Activated CD4-positive, alpha-beta T cell treated with anti-CD3 and anti-CD28 coated beads for 36 hours (primary cell): ENCODE measurements at regions not wholly inside any gene's neighbourhood (a gene's known extent, or its start where the extent isn't known, plus 50 kb on each side); places are given as distances from the start of the nearest gene placed in this dataset.
"Not testable (repeated sequence)": the region's sequence is repeated elsewhere in the genome, so short reads cannot be mapped to it uniquely, and the experiment has no call there.

Source experiments
- ATAC-seq: fragments of 200-7000 bp; cut with Tn5 transposase; one replicate; pipeline ENCODE4 v1.10.0; 2021; ENCODE audit warnings: mild to moderate bottlenecking, moderate library complexity
- CTCF ChIA-PET: fragments of 350-600 bp; sonication (Branson Sonifier 250); formaldehyde crosslinking; loops from one replicate; lab custom pipeline; 2021; ENCODE audit warnings: antibody characterized with exemption; lab: Charles Lee
- POLR2A ChIA-PET: fragments of 350-600 bp; sonication (Branson Sonifier 250); formaldehyde crosslinking; loops from one replicate; lab custom pipeline; 2021; ENCODE audit warnings: antibody characterized with exemption, inconsistent platforms; lab: Charles Lee
- DNase-seq: peaks from one replicate; pipeline ENCODE4 v3.0.0-alpha.2; 2020
- H3K27ac Mint-ChIP-seq: one replicate; pipeline ENCODE4 v1.8.0; 2021; ENCODE audit warnings: mixed read lengths
- H3K27me3 Mint-ChIP-seq: one replicate; pipeline ENCODE4 v1.8.0; 2021; ENCODE audit warnings: mixed read lengths
- H3K36me3 Mint-ChIP-seq: one replicate; pipeline ENCODE4 v1.8.0; 2021; ENCODE audit warnings: low read depth, mixed read lengths
- H3K4me1 Mint-ChIP-seq: one replicate; pipeline ENCODE4 v1.8.0; 2021; ENCODE audit warnings: mixed read lengths
- H3K4me3 Mint-ChIP-seq: one replicate; pipeline ENCODE4 v1.8.0; 2021; ENCODE audit warnings: mild to moderate bottlenecking, moderate library complexity, mixed read lengths
- H3K9me3 Mint-ChIP-seq: one replicate; pipeline ENCODE4 v1.8.0; 2021; ENCODE audit warnings: low read depth, mixed read lengths
- intact Hi-C, 2 experiments: fragments of 100-400 bp; cut with DNase I in 1 of 2; cut with micrococcal nuclease in 1 of 2; formaldehyde crosslinking; loops; one replicate each; pipeline versions ENCODE4 v1.14.2 to v1.15.1; 2022 to 2024; cut with DNase I, micrococcal nuclease

- POLR2A ChIA-PET, result no interaction called here
These were observed 75.7 kb upstream of the GUCY1A1 start for GRCh38 chr4:155590796-155591585.

GRCh38 chr4:155588437-155588836 lies 78.2 kb upstream of the GUCY1A1 start:
- no peak for DNase-seq
- intact Hi-C loops, result no loop called here
- CTCF ChIA-PET, result no interaction called here
- Mint-ChIP-seq H3K36me3 (no peaks in the 10 kb centered on the region), H3K27me3 (peaks cover 3% of the 10 kb centered on the region), H3K4me3 (no peak overlapping the region), H3K4me1 (peaks cover 4% of the 10 kb centered on the region), H3K27ac (no peak overlapping the region), H3K9me3 (no peaks in the 10 kb centered on the region)
- no peak for ATAC-seq
- POLR2A ChIA-PET, result no interaction called here

More at GRCh38 chr4:155590796-155591585, 75.7 kb upstream of the GUCY1A1 start:
- no peak overlapping the region for H3K27ac Mint-ChIP-seq
- no peaks in the 10 kb centered on the region for H3K9me3 Mint-ChIP-seq
- no peaks in the 10 kb centered on the region for H3K36me3 Mint-ChIP-seq
- intact Hi-C loops, result no loop called here
- DNase-seq (no peak), ATAC-seq (no peak)
- no peaks in the 10 kb centered on the region for H3K4me1 Mint-ChIP-seq
- CTCF ChIA-PET, result no interaction called here
- no peak overlapping the region for H3K4me3 Mint-ChIP-seq
- H3K27me3 Mint-ChIP-seq, result peaks cover 3% of the 10 kb centered on the region

- Mint-ChIP-seq H3K9me3 (no peaks in the 10 kb centered on the region), H3K4me1 (peaks cover 11% of the 10 kb centered on the region), H3K27ac (no peak overlapping the region), H3K4me3 (no peak overlapping the region), H3K27me3 (peaks cover 3% of the 10 kb centered on the region), H3K36me3 (no peaks in the 10 kb centered on the region)
- intact Hi-C loops, result no loop called here
- DNase-seq (no peak), ATAC-seq (no peak)
- POLR2A ChIA-PET, result no interaction called here
- CTCF ChIA-PET, result no interaction called here
These were observed 78.9 kb upstream of the GUCY1A1 start for GRCh38 chr4:155587766-155588165.

DNA sequence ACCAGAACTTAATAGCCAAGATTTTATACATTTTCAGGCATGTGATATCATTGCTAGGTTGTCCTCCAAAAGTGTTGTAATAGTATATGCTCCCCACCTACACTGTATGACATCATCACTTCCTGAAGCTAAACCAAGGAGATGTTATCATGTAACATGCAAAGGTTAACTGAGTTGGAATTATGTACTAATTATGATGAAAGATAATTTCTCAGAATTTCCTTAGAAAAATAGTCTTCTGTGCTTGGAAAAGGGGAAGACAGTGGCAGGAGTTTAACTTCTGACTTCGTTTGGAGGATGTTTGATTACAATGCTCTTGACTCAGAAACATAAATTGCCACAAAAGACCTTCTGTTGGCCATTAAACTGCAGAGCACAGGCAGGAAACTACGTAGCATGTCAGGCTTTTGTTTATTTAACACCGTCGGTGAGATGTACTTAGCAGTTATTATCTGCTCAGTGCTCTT lies 83.6 kb upstream of the GUCY1A1 start:
- no peak for DNase-seq
- peak; percentile 75 for ATAC-seq
- Mint-ChIP-seq H3K4me3 (no peak overlapping the region), H3K27me3 (no peaks in the 10 kb centered on the region), H3K9me3 (no peaks in the 10 kb centered on the region), H3K27ac (peak overlapping the region; percentile 27), H3K4me1 (peaks cover 12% of the 10 kb centered on the region), H3K36me3 (no peaks in the 10 kb centered on the region)
- POLR2A ChIA-PET, result no interaction called here
- CTCF ChIA-PET, result no interaction called here
- intact Hi-C loops, result no loop called here

- POLR2A ChIA-PET, result no interaction called here
- no peak overlapping the region for H3K27ac Mint-ChIP-seq
- H3K27me3 Mint-ChIP-seq, result no peaks in the 10 kb centered on the region
- no peak for DNase-seq
- H3K36me3 Mint-ChIP-seq, result no peaks in the 10 kb centered on the region
- H3K4me3 Mint-ChIP-seq, result no peak overlapping the region
- ATAC-seq, result no peak
- CTCF ChIA-PET, result no interaction called here
- H3K9me3 Mint-ChIP-seq, result no peaks in the 10 kb centered on the region
- intact Hi-C loops, result no loop called here
- peaks cover 12% of the 10 kb centered on the region for H3K4me1 Mint-ChIP-seq
These were observed 84.6 kb upstream of the GUCY1A1 start for GRCh38 chr4:155582041-155582440.

- ChIA-PET POLR2A (no interaction called here), CTCF (interaction anchor here (0.9 kb wide), 1 partner anchor 60 kb away, joined by 3 read pairs; no protein-coding TSS in a partner anchor)
- Mint-ChIP-seq H3K4me3 (no peak overlapping the region), H3K9me3 (no peaks in the 10 kb centered on the region), H3K36me3 (no peaks in the 10 kb centered on the region), H3K27ac (no peak overlapping the region), H3K27me3 (no peaks in the 10 kb centered on the region), H3K4me1 (peaks cover 12% of the 10 kb centered on the region)
- no peak for DNase-seq
- intact Hi-C loops, result no loop called here
- no peak for ATAC-seq
These were observed 87.8 kb upstream of the GUCY1A1 start for GRCh38 chr4:155578726-155579370.

GRCh38 chr4:155578219-155578618 lies 88.4 kb upstream of the GUCY1A1 start:
- no peak overlapping the region for H3K4me3 Mint-ChIP-seq
- POLR2A ChIA-PET, result no interaction called here
- H3K36me3 Mint-ChIP-seq, result no peaks in the 10 kb centered on the region
- CTCF ChIA-PET, result interaction anchor here (0.9 kb wide), 1 partner anchor 61 kb away, joined by 3 read pairs; no protein-coding TSS in a partner anchor
- DNase-seq, result no peak
- no peak for ATAC-seq
- no peaks in the 10 kb centered on the region for H3K9me3 Mint-ChIP-seq
- H3K4me1 Mint-ChIP-seq, result peaks cover 5% of the 10 kb centered on the region
- H3K27me3 Mint-ChIP-seq, result no peaks in the 10 kb centered on the region
- no peak overlapping the region for H3K27ac Mint-ChIP-seq
- intact Hi-C loops, result no loop called here

GRCh38 chr4:155574329-155574728 lies 92.3 kb upstream of the GUCY1A1 start:
- H3K9me3 Mint-ChIP-seq, H3K4me1 Mint-ChIP-seq: not testable (repeated sequence)

DNA sequence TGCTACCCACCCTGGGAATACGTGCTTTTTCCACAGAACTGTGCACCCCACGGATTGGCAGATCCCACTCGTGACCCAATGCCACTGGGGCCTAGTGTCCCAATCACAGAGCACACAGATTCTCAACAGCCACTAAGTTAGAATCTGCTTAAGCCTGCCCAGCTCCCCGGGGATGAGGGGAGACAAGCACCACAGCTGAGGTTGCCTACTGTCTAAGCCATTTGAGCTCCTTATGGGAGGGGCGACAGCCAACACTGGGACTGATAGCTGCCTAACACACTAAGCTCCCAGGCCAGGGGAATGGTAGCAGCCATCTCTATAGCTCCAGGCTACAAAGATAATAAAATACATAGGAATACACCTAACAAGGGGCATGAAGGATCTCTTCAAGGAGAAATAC lies 93.5 kb upstream of the GUCY1A1 start:
- no peak for ATAC-seq

More at GRCh38 chr4:155574329-155574728, 92.3 kb upstream of the GUCY1A1 start:
- DNase-seq, H3K27me3 Mint-ChIP-seq, H3K36me3 Mint-ChIP-seq, CTCF ChIA-PET, POLR2A ChIA-PET, ATAC-seq, H3K27ac Mint-ChIP-seq, intact Hi-C loops, H3K4me3 Mint-ChIP-seq: not testable (repeated sequence)

GRCh38 chr4:155572106-155572703 lies 94.4 kb upstream of the GUCY1A1 start:
- H3K4me3 Mint-ChIP-seq, result no peak overlapping the region
- H3K27ac Mint-ChIP-seq, result no peak overlapping the region
- CTCF ChIA-PET, result no interaction called here
- POLR2A ChIA-PET, result no interaction called here
- H3K36me3 Mint-ChIP-seq, result no peaks in the 10 kb centered on the region
- no peak for ATAC-seq
- intact Hi-C loops, result no loop called here
- no peaks in the 10 kb centered on the region for H3K9me3 Mint-ChIP-seq
- no peak for DNase-seq
- H3K4me1 Mint-ChIP-seq, result no peaks in the 10 kb centered on the region
- no peaks in the 10 kb centered on the region for H3K27me3 Mint-ChIP-seq

More for the DNA sequence above, 93.5 kb upstream of the GUCY1A1 start:
- intact Hi-C loops, result no loop called here
- Mint-ChIP-seq H3K27me3 (no peaks in the 10 kb centered on the region), H3K4me1 (no peaks in the 10 kb centered on the region), H3K4me3 (no peak overlapping the region), H3K36me3 (no peaks in the 10 kb centered on the region), H3K9me3 (no peaks in the 10 kb centered on the region), H3K27ac (no peak overlapping the region)
- ChIA-PET CTCF (no interaction called here), POLR2A (no interaction called here)
- DNase-seq, result no peak

GRCh38 chr4:155571184-155571944 lies 95.3 kb upstream of the GUCY1A1 start:
- Mint-ChIP-seq H3K36me3 (no peaks in the 10 kb centered on the region), H3K9me3 (no peaks in the 10 kb centered on the region), H3K4me3 (no peak overlapping the region), H3K4me1 (no peaks in the 10 kb centered on the region), H3K27ac (no peak overlapping the region), H3K27me3 (no peaks in the 10 kb centered on the region)
- DNase-seq (no peak), ATAC-seq (no peak)
- intact Hi-C loops, result no loop called here
- ChIA-PET CTCF (no interaction called here), POLR2A (no interaction called here)
